ENCODE measurements at regions not wholly inside any gene's neighbourhood (a gene's known extent, or its start where the extent isn't known, plus 50 kb on each side); places are given as distances from the start of the nearest gene placed in this dataset.

DNA sequence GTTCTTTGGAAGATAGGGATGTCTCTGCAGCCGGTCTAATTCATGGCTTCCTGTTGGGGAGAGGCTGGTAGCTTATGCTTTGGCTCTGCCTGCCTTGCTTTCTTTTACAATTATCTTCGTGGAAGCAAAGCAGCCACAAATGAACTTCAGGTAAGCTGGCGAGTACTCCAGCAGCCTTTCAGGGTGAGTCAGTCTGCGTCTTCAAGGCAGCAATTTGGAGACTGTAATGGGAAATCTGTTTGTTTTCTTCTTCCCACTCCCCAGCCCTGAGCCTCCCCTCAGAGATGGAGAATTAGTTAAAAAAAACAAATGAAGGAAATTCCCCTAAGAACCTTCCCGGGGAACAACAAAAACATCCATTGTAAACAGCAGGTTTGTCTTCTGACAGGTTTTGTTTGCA lies 100.1 kb downstream of the PSAT1 start:
- TF ChIP-seq, protein P1, sequence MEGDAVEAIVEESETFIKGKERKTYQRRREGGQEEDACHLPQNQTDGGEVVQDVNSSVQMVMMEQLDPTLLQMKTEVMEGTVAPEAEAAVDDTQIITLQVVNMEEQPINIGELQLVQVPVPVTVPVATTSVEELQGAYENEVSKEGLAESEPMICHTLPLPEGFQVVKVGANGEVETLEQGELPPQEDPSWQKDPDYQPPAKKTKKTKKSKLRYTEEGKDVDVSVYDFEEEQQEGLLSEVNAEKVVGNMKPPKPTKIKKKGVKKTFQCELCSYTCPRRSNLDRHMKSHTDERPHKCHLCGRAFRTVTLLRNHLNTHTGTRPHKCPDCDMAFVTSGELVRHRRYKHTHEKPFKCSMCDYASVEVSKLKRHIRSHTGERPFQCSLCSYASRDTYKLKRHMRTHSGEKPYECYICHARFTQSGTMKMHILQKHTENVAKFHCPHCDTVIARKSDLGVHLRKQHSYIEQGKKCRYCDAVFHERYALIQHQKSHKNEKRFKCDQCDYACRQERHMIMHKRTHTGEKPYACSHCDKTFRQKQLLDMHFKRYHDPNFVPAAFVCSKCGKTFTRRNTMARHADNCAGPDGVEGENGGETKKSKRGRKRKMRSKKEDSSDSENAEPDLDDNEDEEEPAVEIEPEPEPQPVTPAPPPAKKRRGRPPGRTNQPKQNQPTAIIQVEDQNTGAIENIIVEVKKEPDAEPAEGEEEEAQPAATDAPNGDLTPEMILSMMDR (IDR thresholded peaks at IDR 0.05) = no peak
- TF ChIP-seq POLR2AphosphoS5 (IDR thresholded peaks at IDR 0.05) (no peak), POLR2A (IDR thresholded peaks at IDR 0.05) (no peak)

All from breast epithelium (tissue), 3 donors.